Endothelial cell of umbilical vein (primary cell): ENCODE measurements at regions not wholly inside any gene's neighbourhood (a gene's known extent, or its start where the extent isn't known, plus 50 kb on each side); places are given as distances from the start of the nearest gene placed in this dataset.

Experiments
- POLR2A ChIP-seq: IDR thresholded peaks from 2 replicates; pipeline ENCODE4 v1.6.1; 2012; ENCODE audit warnings: low read depth, mild to moderate bottlenecking, control low read depth, low read length
- TF ChIP-seq, protein P1 (sequence below), 2 donors: IDR thresholded peaks; 1 replicate in 1 of 2; 2 replicates in 1 of 2; pipeline ENCODE4 v1.5.1; 2011; ENCODE audit warnings: low read length in 2 of 2, mild to moderate bottlenecking in 2 of 2, moderate library complexity in 2 of 2, control low read depth in 1 of 2, inconsistent platforms in 1 of 2, low read depth in 1 of 2; ENCODE audit not compliant: insufficient read depth in 1 of 2; ENCODE audit errors: extremely low read depth in 1 of 2

DNA sequence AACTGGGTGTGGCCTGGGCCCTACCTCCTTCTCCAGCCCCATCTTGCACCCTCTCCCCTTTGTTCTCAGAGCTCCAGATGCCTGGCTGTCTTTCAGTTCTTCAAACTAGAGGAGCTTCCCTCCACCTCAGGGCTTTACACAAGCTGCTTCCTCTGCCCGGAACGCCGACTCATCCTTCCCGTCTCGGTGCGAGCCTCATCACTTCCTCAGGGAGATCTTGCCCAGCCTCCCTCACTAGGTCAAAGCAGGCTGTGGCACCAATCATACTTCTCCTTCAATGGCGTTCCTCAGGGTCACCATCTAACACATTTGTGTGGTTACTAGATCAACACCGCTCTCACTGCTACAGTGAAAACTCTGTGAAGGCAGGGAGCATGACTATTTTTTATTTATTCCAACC lies 56.2 kb upstream of the ZSWIM6 start:
- TF ChIP-seq, protein P1, sequence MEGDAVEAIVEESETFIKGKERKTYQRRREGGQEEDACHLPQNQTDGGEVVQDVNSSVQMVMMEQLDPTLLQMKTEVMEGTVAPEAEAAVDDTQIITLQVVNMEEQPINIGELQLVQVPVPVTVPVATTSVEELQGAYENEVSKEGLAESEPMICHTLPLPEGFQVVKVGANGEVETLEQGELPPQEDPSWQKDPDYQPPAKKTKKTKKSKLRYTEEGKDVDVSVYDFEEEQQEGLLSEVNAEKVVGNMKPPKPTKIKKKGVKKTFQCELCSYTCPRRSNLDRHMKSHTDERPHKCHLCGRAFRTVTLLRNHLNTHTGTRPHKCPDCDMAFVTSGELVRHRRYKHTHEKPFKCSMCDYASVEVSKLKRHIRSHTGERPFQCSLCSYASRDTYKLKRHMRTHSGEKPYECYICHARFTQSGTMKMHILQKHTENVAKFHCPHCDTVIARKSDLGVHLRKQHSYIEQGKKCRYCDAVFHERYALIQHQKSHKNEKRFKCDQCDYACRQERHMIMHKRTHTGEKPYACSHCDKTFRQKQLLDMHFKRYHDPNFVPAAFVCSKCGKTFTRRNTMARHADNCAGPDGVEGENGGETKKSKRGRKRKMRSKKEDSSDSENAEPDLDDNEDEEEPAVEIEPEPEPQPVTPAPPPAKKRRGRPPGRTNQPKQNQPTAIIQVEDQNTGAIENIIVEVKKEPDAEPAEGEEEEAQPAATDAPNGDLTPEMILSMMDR (IDR thresholded peaks at IDR 0.05; ENCODE audit: extremely low read depth in 1 of 2, insufficient read depth in 1 of 2, low read depth in 1 of 2, low read length in 2 of 2): no peak
- TF ChIP-seq POLR2A: no peak
